ENCODE measurements at regions not wholly inside any gene's neighbourhood (a gene's known extent, or its start where the extent isn't known, plus 50 kb on each side); places are given as distances from the start of the nearest gene placed in this dataset.

GRCh38 chr2:150937030-150937429 lies 324.6 kb downstream of the RBM43 start:
- DNase-seq (ENCODE audit: missing footprints) (no peak), ATAC-seq (no peak)
- intact Hi-C loops (cut with DNase I): no loop called here

- DNase-seq (ENCODE audit: missing footprints) (no peak), ATAC-seq (no peak)
- intact Hi-C loops (cut with DNase I): no loop called here
These were observed 330.2 kb downstream of the RBM43 start for GRCh38 chr2:150931451-150931850.

GRCh38 chr2:150925611-150926010 lies 336.1 kb downstream of the RBM43 start:
- intact Hi-C loops (cut with DNase I): no loop called here
- ATAC-seq: no peak
- no peak for DNase-seq (ENCODE audit: missing footprints)

GRCh38 chr2:150924878-150925277 lies 336.8 kb downstream of the RBM43 start:
- DNase-seq (ENCODE audit: missing footprints) (no peak), ATAC-seq (no peak)
- intact Hi-C loops (cut with DNase I): no loop called here

- intact Hi-C loops (cut with DNase I): no loop called here
- ATAC-seq (no peak), DNase-seq (ENCODE audit: missing footprints) (no peak)
These were observed 341.8 kb downstream of the RBM43 start for GRCh38 chr2:150919901-150920300.

GRCh38 chr2:150917961-150918713 lies 343.5 kb downstream of the RBM43 start:
- intact Hi-C loops (cut with DNase I): no loop called here
- ATAC-seq: no peak
- no peak for DNase-seq (ENCODE audit: missing footprints)

- DNase-seq (ENCODE audit: missing footprints): no peak
- no peak for ATAC-seq
- intact Hi-C loops (cut with DNase I): no loop called here
These were observed 344.9 kb downstream of the RBM43 start for GRCh38 chr2:150916467-150917396.

- intact Hi-C loops (cut with DNase I): no loop called here
- DNase-seq (ENCODE audit: missing footprints) (no peak), ATAC-seq (peak; percentile 94)
These were observed 349.8 kb downstream of the RBM43 start for GRCh38 chr2:150911766-150912280.

GRCh38 chr2:150909613-150910012 lies 352.1 kb downstream of the RBM43 start:
- no peak for DNase-seq (ENCODE audit: missing footprints)
- intact Hi-C loops (cut with DNase I): no loop called here
- no peak for ATAC-seq

GRCh38 chr2:150909090-150909489 lies 352.6 kb downstream of the RBM43 start:
- DNase-seq (ENCODE audit: missing footprints) (no peak), ATAC-seq (no peak)
- intact Hi-C loops (cut with DNase I): no loop called here

- DNase-seq (ENCODE audit: missing footprints) (no peak), ATAC-seq (no peak)
- intact Hi-C loops (cut with DNase I): no loop called here
These were observed 354.2 kb downstream of the RBM43 start for GRCh38 chr2:150907466-150907865.

GRCh38 chr2:150903461-150903860 lies 358.2 kb downstream of the RBM43 start:
- no peak for DNase-seq (ENCODE audit: missing footprints)
- ATAC-seq: no peak
- intact Hi-C loops (cut with DNase I): no loop called here

GRCh38 chr2:150903055-150903454 lies 358.6 kb downstream of the RBM43 start:
- DNase-seq (ENCODE audit: missing footprints): no peak
- intact Hi-C loops (cut with DNase I): no loop called here
- ATAC-seq: no peak

GRCh38 chr2:150900913-150901312 lies 360.8 kb downstream of the RBM43 start:
- ATAC-seq (no peak), DNase-seq (ENCODE audit: missing footprints) (no peak)
- intact Hi-C loops (cut with DNase I): no loop called here

GRCh38 chr2:150895968-150896367 lies 365.7 kb downstream of the RBM43 start:
- intact Hi-C loops (cut with DNase I): no loop called here
- DNase-seq (ENCODE audit: missing footprints) (no peak), ATAC-seq (no peak)

- ATAC-seq: no peak
- intact Hi-C loops (cut with DNase I): no loop called here
- DNase-seq (ENCODE audit: missing footprints): no peak
These were observed 372.5 kb downstream of the RBM43 start for GRCh38 chr2:150889141-150889540.

GRCh38 chr2:150888337-150888736 lies 373.3 kb downstream of the RBM43 start:
- intact Hi-C loops (cut with DNase I): no loop called here
- DNase-seq (ENCODE audit: missing footprints) (no peak), ATAC-seq (no peak)

- no peak for ATAC-seq
- no peak for DNase-seq (ENCODE audit: missing footprints)
These were observed 373.7 kb downstream of the RBM43 start for GRCh38 chr2:150887926-150888325.

GRCh38 chr2:150885774-150886386 lies 375.8 kb downstream of the RBM43 start:
- no peak for DNase-seq (ENCODE audit: missing footprints)
- intact Hi-C loops (cut with DNase I): no loop called here
- no peak for ATAC-seq

More at GRCh38 chr2:150887926-150888325, 373.7 kb downstream of the RBM43 start:
- intact Hi-C loops (cut with DNase I): no loop called here

Measured in Right ventricle myocardium inferior (tissue), 1 donor.